Mesenchymal stem cell (in vitro differentiated cells and primary cell): ENCODE measurements at regions not wholly inside any gene's neighbourhood (a gene's known extent, or its start where the extent isn't known, plus 50 kb on each side); places are given as distances from the start of the nearest gene placed in this dataset.

ENCODE experiments used
- DNase-seq: peaks from one replicate; pipeline ENCODE4 v3.0.0-alpha.2; 2013
- H2AFZ ChIP-seq: one replicate; pipeline ENCODE4 v1.6.1; 2013; ENCODE audit warnings: low read depth, mild to moderate bottlenecking, control low read depth, inconsistent platforms, low read length, moderate library complexity
- H2AK5ac ChIP-seq: 2 replicates; pipeline ENCODE4 v1.6.1; 2013; ENCODE audit warnings: low read length, moderate library complexity, mild to moderate bottlenecking, inconsistent platforms; ENCODE audit not compliant: severe bottlenecking
- H2BK120ac ChIP-seq: one replicate; pipeline ENCODE4 v1.6.1; 2013; ENCODE audit warnings: low read depth, mild to moderate bottlenecking, inconsistent platforms, low read length, moderate library complexity
- H2BK12ac ChIP-seq, 2 experiments: one replicate each; pipeline ENCODE4 v1.6.1; 2013; ENCODE audit warnings: inconsistent platforms in 2 of 2, low read length in 2 of 2, mild to moderate bottlenecking in 2 of 2, moderate library complexity in 2 of 2, control low read depth in 1 of 2
- H2BK15ac ChIP-seq: one replicate; pipeline ENCODE4 v1.6.1; 2013; ENCODE audit warnings: mild to moderate bottlenecking, low read depth, inconsistent platforms; ENCODE audit not compliant: poor library complexity, severe bottlenecking
- H2BK5ac ChIP-seq: 2 replicates; pipeline ENCODE4 v1.6.1; 2013; ENCODE audit warnings: low read depth, mild to moderate bottlenecking, low read length, control low read depth, inconsistent platforms; ENCODE audit not compliant: poor library complexity, severe bottlenecking
- H3K14ac ChIP-seq, 2 experiments: one replicate each; pipeline ENCODE4 v1.6.1; 2013; ENCODE audit warnings: inconsistent platforms in 2 of 2, low read length in 2 of 2, control low read depth in 1 of 2, mild to moderate bottlenecking in 1 of 2, moderate library complexity in 1 of 2
- H3K18ac ChIP-seq, 2 experiments: one replicate each; pipeline ENCODE4 v1.6.1; 2013; ENCODE audit warnings: inconsistent platforms in 2 of 2, low read length in 2 of 2, control low read depth in 1 of 2, low read depth in 1 of 2, mild to moderate bottlenecking in 1 of 2
- H3K23ac ChIP-seq, 2 experiments: one replicate each; pipeline ENCODE4 v1.6.1; 2013; ENCODE audit warnings: inconsistent platforms in 2 of 2, low read length in 2 of 2, mild to moderate bottlenecking in 2 of 2, moderate library complexity in 2 of 2, control low read depth in 1 of 2
- H3K27ac ChIP-seq: 2 replicates; pipeline ENCODE4 v1.5.1; 2013; ENCODE audit warnings: mild to moderate bottlenecking, moderate library complexity, low read length, control low read depth, inconsistent platforms; ENCODE audit not compliant: poor library complexity, severe bottlenecking
- H3K27me3 ChIP-seq, 2 experiments: 2 replicates each; pipeline versions ENCODE4 v1.6.1 to v1.7.0; 2013; ENCODE audit warnings: low read length in 2 of 2, mild to moderate bottlenecking in 2 of 2, moderate library complexity in 2 of 2, control low read depth in 1 of 2, inconsistent platforms in 1 of 2; ENCODE audit not compliant: control insufficient read depth in 1 of 2, insufficient read depth in 1 of 2
- H3K36me3 ChIP-seq, 2 experiments: 2 replicates each; pipeline versions ENCODE4 v1.6.1 to v1.7.0; 2013; ENCODE audit warnings: low read length in 2 of 2, control low read depth in 1 of 2, inconsistent platforms in 1 of 2, low read depth in 1 of 2, mild to moderate bottlenecking in 1 of 2; ENCODE audit not compliant: insufficient read depth in 2 of 2, control insufficient read depth in 1 of 2
- H3K4ac ChIP-seq, 2 experiments: one replicate each; pipeline ENCODE4 v1.6.1; 2013; ENCODE audit warnings: inconsistent platforms in 2 of 2, low read length in 2 of 2, mild to moderate bottlenecking in 2 of 2, moderate library complexity in 2 of 2, control low read depth in 1 of 2, low read depth in 1 of 2
- H3K4me1 ChIP-seq: 2 replicates; pipeline ENCODE4 v1.6.1; 2013; ENCODE audit warnings: low read depth, low read length, control low read depth; ENCODE audit not compliant: control insufficient read depth, insufficient read depth
- H3K4me2 ChIP-seq: 2 replicates; pipeline ENCODE4 v1.6.1; 2013; ENCODE audit warnings: low read length, mild to moderate bottlenecking, inconsistent platforms; ENCODE audit not compliant: poor library complexity, severe bottlenecking
- H3K4me3 ChIP-seq, 2 experiments: 2 replicates each; pipeline versions ENCODE4 v1.5.1 to v1.7.0; 2013; ENCODE audit warnings: low read length in 2 of 2, mild to moderate bottlenecking in 2 of 2, control low read depth in 1 of 2, low read depth in 1 of 2; ENCODE audit not compliant: insufficient read depth in 1 of 2
- H3K79me1 ChIP-seq: replicated peaks from 2 replicates; pipeline ENCODE4 v1.6.1; 2013; ENCODE audit warnings: mild to moderate bottlenecking, control low read depth, low read length, inconsistent platforms; ENCODE audit not compliant: poor library complexity, severe bottlenecking
- H3K9ac ChIP-seq: 2 replicates; pipeline ENCODE4 v1.7.0; 2013; ENCODE audit warnings: mild to moderate bottlenecking, low read length, moderate library complexity
- H3K9me3 ChIP-seq: 2 replicates; pipeline ENCODE4 v1.7.0; 2013; ENCODE audit warnings: mild to moderate bottlenecking, low read length; ENCODE audit not compliant: control insufficient read depth
- H4K8ac ChIP-seq: one replicate; pipeline ENCODE4 v1.6.1; 2013; ENCODE audit warnings: inconsistent platforms, mild to moderate bottlenecking, low read length, moderate library complexity
- H4K91ac ChIP-seq: one replicate; pipeline ENCODE4 v1.6.1; 2013; ENCODE audit warnings: mild to moderate bottlenecking, low read length, inconsistent platforms
- WGBS: methylation state at CpG from one replicate; pipeline ENCODE4 v1.1.7; 2013; ENCODE audit warnings: mixed read lengths; 5-methylcytosine and 5-hydroxymethylcytosine counted together

- H3K23ac ChIP-seq = no peak overlapping the region
- H3K18ac ChIP-seq = no peak overlapping the region
- no peaks in the 10 kb centered on the region for H3K36me3 ChIP-seq
- H3K27ac ChIP-seq = no peak overlapping the region
- no peak overlapping the region for H2BK15ac ChIP-seq
- H3K4me2 ChIP-seq = no peak overlapping the region
- no peak overlapping the region for H3K9ac ChIP-seq
- no peak overlapping the region for H2BK120ac ChIP-seq
- H2AK5ac ChIP-seq = no peak overlapping the region
- H3K9me3 ChIP-seq = no peaks in the 10 kb centered on the region
- no peak overlapping the region for H4K8ac ChIP-seq
- no peak overlapping the region for H3K4ac ChIP-seq
- H3K14ac ChIP-seq = no peak overlapping the region
- H3K4me1 ChIP-seq = no peaks in the 10 kb centered on the region
- H3K79me1 ChIP-seq = no peaks in the 10 kb centered on the region
- H2BK5ac ChIP-seq = no peak overlapping the region
- no peak overlapping the region for H2AFZ ChIP-seq
- no peaks in the 10 kb centered on the region for H3K27me3 ChIP-seq
- H4K91ac ChIP-seq = no peak overlapping the region
- 80% methylated on average over 1 of the region's 1 CpG for WGBS
- no peak overlapping the region for H2BK12ac ChIP-seq
- DNase-seq = no peak
- H3K4me3 ChIP-seq = no peak overlapping the region
These were observed 240.9 kb downstream of the OMA1 start for GRCh38 chr1:58305622-58306021.

DNA sequence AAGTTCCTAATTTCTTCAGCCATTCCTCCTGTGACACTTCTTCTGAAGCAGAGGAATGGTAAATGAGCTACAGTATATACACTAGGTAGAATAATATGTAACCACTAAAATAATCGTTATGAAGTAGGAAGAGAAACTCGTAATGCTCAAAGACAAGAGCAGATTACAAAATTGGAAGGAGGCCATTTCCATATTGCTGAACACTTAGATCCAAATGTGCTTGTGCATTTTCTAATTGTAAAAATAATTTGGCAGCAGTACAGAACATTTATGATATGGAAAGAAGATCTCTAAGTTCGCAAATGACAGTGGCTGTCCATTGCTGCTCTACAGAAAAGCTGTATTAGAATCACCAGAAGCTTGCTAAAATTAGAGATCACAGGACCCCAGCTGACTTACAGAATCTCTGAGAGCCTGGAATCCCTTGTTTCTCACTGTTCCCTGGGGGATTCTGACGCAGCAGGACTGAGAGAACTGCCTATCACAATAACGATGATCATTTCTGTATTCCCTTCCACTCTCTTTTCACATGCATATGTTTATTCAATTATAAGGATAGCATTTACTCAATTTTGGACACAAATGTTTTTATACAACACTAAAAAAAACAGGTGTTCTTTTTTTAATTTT lies 242.1 kb downstream of the OMA1 start:
- H4K91ac ChIP-seq = no peak overlapping the region
- H2AK5ac ChIP-seq = no peak overlapping the region
- no peak overlapping the region for H3K4ac ChIP-seq
- WGBS = 76% methylated on average over 4 of the region's 5 CpGs
- no peak overlapping the region for H3K4me3 ChIP-seq
- H2BK12ac ChIP-seq = no peak overlapping the region
- no peak overlapping the region for H3K27ac ChIP-seq
- H2BK120ac ChIP-seq = no peak overlapping the region
- H3K79me1 ChIP-seq = no peaks in the 10 kb centered on the region
- DNase-seq = no peak
- no peak overlapping the region for H2BK5ac ChIP-seq
- no peak overlapping the region for H3K18ac ChIP-seq
- H3K9me3 ChIP-seq = no peaks in the 10 kb centered on the region
- no peaks in the 10 kb centered on the region for H3K4me1 ChIP-seq
- no peak overlapping the region for H3K23ac ChIP-seq
- H3K9ac ChIP-seq = no peak overlapping the region
- no peak overlapping the region for H2AFZ ChIP-seq
- no peak overlapping the region for H2BK15ac ChIP-seq
- H3K14ac ChIP-seq = no peak overlapping the region
- H3K36me3 ChIP-seq = no peaks in the 10 kb centered on the region
- no peak overlapping the region for H3K4me2 ChIP-seq
- H3K27me3 ChIP-seq = no peaks in the 10 kb centered on the region
- H4K8ac ChIP-seq = no peak overlapping the region

DNA sequence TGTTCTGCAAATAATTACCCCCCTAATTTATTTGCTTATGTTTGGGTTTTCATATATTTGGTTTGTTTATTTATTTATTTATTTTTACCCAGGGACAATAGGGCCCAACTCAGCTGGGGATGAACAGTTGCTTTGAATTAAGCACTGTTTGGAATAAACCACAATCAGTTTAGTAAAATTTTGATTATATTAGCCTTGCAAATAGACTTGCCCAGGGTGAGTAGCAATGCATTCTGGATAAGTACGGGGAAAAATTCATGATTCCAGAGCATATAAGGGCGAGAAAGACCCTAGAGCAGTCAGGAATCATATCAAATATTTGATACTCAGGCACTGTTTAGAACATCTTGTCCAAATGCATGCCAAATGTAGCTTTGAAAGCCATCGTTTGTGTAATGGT lies 242.7 kb downstream of the OMA1 start:
- Histone ChIP-seq H2AK5ac (no peak overlapping the region), H3K18ac (no peak overlapping the region), H3K4me2 (no peak overlapping the region), H3K14ac (no peak overlapping the region), H3K27me3 (no peaks in the 10 kb centered on the region), H2AFZ (no peak overlapping the region), H2BK15ac (no peak overlapping the region), H2BK5ac (no peak overlapping the region), H3K9ac (no peak overlapping the region), H3K9me3 (no peaks in the 10 kb centered on the region), H3K4me3 (no peak overlapping the region), H3K27ac (no peak overlapping the region), H3K4me1 (no peaks in the 10 kb centered on the region), H4K8ac (no peak overlapping the region), H3K23ac (no peak overlapping the region), H3K4ac (no peak overlapping the region), H3K36me3 (no peaks in the 10 kb centered on the region), H2BK12ac (no peak overlapping the region), H2BK120ac (no peak overlapping the region), H4K91ac (no peak overlapping the region), H3K79me1 (no peaks in the 10 kb centered on the region)
- WGBS = 42% methylated on average over 3 of the region's 3 CpGs
- no peak for DNase-seq

GRCh38 chr1:58293388-58293787 lies 253.1 kb downstream of the OMA1 start:
- H3K14ac ChIP-seq = no peak overlapping the region
- no peaks in the 10 kb centered on the region for H3K4me1 ChIP-seq
- H3K4me2 ChIP-seq = no peak overlapping the region
- no peak overlapping the region for H2BK12ac ChIP-seq
- H2BK5ac ChIP-seq = no peak overlapping the region
- H2BK120ac ChIP-seq = no peak overlapping the region
- H3K9ac ChIP-seq = no peak overlapping the region
- H4K8ac ChIP-seq = no peak overlapping the region
- no peak overlapping the region for H3K23ac ChIP-seq
- no peak overlapping the region for H2BK15ac ChIP-seq
- no peak overlapping the region for H4K91ac ChIP-seq
- no peak overlapping the region for H3K4me3 ChIP-seq
- no peaks in the 10 kb centered on the region for H3K36me3 ChIP-seq
- H3K27ac ChIP-seq = no peak overlapping the region
- H2AK5ac ChIP-seq = no peak overlapping the region
- no peak overlapping the region for H3K18ac ChIP-seq
- no peaks in the 10 kb centered on the region for H3K9me3 ChIP-seq
- H2AFZ ChIP-seq = no peak overlapping the region
- H3K79me1 ChIP-seq = no peaks in the 10 kb centered on the region
- WGBS = 83% methylated on average over 1 of the region's 1 CpG
- DNase-seq = no peak
- no peak overlapping the region for H3K4ac ChIP-seq
- H3K27me3 ChIP-seq = no peaks in the 10 kb centered on the region
